ENCODE measurements at regions not wholly inside any gene's neighbourhood (a gene's known extent, or its start where the extent isn't known, plus 50 kb on each side); places are given as distances from the start of the nearest gene placed in this dataset.

DNA sequence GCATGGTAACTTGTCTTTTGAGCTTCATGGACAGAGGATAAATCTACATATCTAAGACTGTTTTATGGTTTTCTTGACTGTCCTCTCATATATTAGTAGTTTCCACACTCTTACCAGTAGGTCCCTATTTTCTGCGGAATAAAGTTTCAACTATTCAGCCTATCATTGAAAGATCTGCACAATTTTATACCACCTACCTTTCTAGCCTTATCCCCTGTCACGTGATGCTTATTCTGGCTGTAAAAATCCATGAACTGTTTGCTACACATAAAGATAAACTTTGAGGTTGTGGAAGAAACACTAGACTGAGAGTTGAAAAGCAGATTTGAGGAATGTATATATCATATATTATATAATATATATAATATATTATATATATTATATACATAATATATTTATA is 423.8 kb downstream of the TENT5A start:
- peaks cover 21% of the 10 kb centered on the region for H3K4me1 ChIP-seq (ENCODE audit: control insufficient read depth, insufficient read depth, low read length)
- H3K36me3 ChIP-seq (ENCODE audit: insufficient read depth, low read length) = no peaks in the 10 kb centered on the region
- H3K9ac ChIP-seq (ENCODE audit: low read depth, low read length) = no peak overlapping the region
- no peak overlapping the region for H3K4me3 ChIP-seq (ENCODE audit: low read length)
- H3K9me3 ChIP-seq (replicated peaks; ENCODE audit: low read length) = no peaks in the 10 kb centered on the region
- H3K27me3 ChIP-seq (ENCODE audit: control insufficient read depth, insufficient read depth, low read length) = no peaks in the 10 kb centered on the region
- H3K4me2 ChIP-seq (ENCODE audit: low read length) = no peak overlapping the region

DNA sequence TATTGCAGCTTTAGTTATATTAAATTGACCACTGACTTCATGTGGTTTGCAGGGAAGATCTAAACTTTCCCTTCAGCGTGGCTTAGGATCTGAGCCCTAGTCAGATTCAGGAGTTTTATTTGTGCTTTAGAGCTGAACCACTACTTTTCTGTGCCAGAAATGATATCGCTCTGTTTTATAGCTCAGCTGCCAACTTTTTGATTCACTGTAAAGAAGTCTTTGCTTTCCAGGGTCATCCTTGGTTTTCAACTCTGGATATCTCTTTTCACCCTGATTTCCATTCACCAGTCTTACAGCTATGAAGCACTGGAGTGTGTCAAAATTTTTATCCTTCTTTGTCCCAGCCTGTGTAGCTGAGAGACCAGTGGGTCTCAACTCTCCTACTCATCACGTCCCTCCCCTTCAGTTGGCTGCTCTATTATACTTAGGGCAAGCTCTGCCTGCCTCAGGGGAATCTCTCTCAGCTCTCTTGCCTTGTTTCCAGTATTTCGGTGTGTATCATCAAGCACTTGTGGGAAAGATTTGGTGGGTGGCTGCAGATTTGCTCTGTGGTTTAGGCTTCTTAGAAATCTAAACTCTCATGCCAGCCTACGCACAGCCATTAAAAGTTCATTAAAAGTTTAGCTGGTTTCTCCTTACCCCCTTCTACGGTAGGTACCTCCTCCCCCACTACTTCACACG is 425.5 kb downstream of the TENT5A start:
- Histone ChIP-seq H3K4me1 (ENCODE audit: control insufficient read depth, insufficient read depth, low read length) (peaks cover 20% of the 10 kb centered on the region), H3K9me3 (replicated peaks; ENCODE audit: low read length) (no peaks in the 10 kb centered on the region), H3K27me3 (ENCODE audit: control insufficient read depth, insufficient read depth, low read length) (no peaks in the 10 kb centered on the region), H3K9ac (ENCODE audit: low read depth, low read length) (peak overlapping the region; percentile 11), H3K4me2 (ENCODE audit: low read length) (no peak overlapping the region), H3K4me3 (ENCODE audit: low read length) (no peak overlapping the region), H3K36me3 (ENCODE audit: insufficient read depth, low read length) (no peaks in the 10 kb centered on the region)

DNA sequence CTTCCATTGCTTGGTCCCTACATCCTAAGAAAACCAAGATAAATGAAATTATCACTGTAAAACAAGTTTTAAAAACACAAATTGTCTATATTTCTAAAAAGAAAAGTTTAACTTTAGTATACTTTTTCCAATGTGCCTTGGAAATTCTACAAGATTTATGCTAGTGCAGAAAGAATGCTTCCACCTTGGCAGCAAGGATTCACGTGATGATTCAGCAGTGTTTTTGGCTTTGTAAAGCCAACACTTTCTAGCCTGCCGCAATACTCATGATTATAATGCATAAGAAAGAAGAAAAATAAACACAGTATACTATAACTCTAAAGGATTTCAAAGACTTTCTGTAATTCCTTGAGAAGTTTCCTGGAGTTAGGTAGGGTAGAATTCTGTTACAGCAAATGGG is 442.7 kb downstream of the TENT5A start:
- no peak overlapping the region for H3K4me3 ChIP-seq (ENCODE audit: low read length)
- no peaks in the 10 kb centered on the region for H3K36me3 ChIP-seq (ENCODE audit: insufficient read depth, low read length)
- no peak overlapping the region for H3K9ac ChIP-seq (ENCODE audit: low read depth, low read length)
- H3K4me2 ChIP-seq (ENCODE audit: low read length) = no peak overlapping the region
- H3K27me3 ChIP-seq (ENCODE audit: control insufficient read depth, insufficient read depth, low read length) = no peaks in the 10 kb centered on the region
- no peaks in the 10 kb centered on the region for H3K9me3 ChIP-seq (replicated peaks; ENCODE audit: low read length)
- peaks cover 15% of the 10 kb centered on the region for H3K4me1 ChIP-seq (ENCODE audit: control insufficient read depth, insufficient read depth, low read length)

DNA sequence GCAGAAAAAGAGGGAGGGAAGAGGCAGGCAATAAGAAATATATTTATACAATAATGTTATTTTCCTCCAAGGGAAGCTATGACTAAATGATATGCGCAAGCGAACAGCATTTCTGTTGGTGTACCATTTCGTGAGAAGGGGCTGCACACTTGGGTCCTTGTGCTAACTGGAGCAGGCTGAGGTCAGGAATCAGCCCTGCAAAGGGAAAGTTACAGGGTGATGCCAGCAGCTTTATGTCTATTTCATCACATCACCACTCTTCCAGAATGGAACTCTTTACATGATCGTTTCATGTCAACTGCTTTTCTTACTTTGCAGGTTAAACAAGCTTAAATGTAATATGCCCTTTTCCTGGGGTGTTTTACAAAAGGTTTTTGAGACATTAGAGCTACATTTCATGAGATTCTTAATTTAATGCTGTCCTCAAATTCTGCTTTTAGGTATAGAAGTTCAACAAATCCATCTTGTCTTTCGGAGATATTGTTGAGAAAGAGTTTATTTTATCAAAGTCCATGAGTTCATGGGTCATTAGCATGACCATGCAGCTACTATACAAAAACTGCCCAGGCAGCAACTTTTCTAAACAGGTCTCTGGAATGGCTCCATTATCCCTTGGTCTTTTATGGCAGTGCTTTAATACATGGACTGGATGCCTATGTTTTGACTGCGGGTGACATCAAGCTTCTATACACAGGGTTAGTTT is 443.8 kb downstream of the TENT5A start:
- no peaks in the 10 kb centered on the region for H3K36me3 ChIP-seq (ENCODE audit: insufficient read depth, low read length)
- no peaks in the 10 kb centered on the region for H3K27me3 ChIP-seq (ENCODE audit: control insufficient read depth, insufficient read depth, low read length)
- no peak overlapping the region for H3K4me2 ChIP-seq (ENCODE audit: low read length)
- H3K9ac ChIP-seq (ENCODE audit: low read depth, low read length) = no peak overlapping the region
- H3K4me1 ChIP-seq (ENCODE audit: control insufficient read depth, insufficient read depth, low read length) = peaks cover 21% of the 10 kb centered on the region
- no peaks in the 10 kb centered on the region for H3K9me3 ChIP-seq (replicated peaks; ENCODE audit: low read length)
- H3K4me3 ChIP-seq (ENCODE audit: low read length) = no peak overlapping the region

DNA sequence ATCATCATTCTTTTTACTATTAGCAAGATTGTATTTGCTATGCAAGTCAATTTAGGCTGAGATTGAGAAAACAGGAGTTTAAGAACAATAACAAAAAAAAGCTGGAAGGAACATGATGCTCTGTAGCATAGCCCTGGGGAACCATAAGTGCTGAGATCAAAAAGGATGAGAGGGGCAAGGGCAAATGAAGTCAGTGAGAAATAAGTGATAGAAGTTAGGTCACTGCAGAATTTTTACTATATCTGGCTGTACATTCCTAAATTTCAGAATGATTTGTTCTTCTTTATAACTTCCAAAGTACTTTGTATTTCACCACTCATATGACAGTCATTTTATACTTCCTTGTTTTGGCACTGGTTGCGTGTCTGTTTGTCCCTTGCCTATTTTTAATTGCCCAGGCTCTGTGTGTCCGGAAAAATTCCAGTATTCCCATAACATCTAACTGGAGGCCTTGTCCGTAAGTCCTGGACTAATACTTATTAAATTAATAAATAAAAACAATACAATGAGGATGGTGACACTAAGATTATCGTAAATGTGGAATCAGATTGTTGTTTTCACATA is 444.7 kb downstream of the TENT5A start:
- H3K9ac ChIP-seq (ENCODE audit: low read depth, low read length) = no peak overlapping the region
- H3K9me3 ChIP-seq (replicated peaks; ENCODE audit: low read length) = no peaks in the 10 kb centered on the region
- H3K4me2 ChIP-seq (ENCODE audit: low read length) = no peak overlapping the region
- no peak overlapping the region for H3K4me3 ChIP-seq (ENCODE audit: low read length)
- no peaks in the 10 kb centered on the region for H3K27me3 ChIP-seq (ENCODE audit: control insufficient read depth, insufficient read depth, low read length)
- H3K36me3 ChIP-seq (ENCODE audit: insufficient read depth, low read length) = no peaks in the 10 kb centered on the region
- peaks cover 21% of the 10 kb centered on the region for H3K4me1 ChIP-seq (ENCODE audit: control insufficient read depth, insufficient read depth, low read length)

DNA sequence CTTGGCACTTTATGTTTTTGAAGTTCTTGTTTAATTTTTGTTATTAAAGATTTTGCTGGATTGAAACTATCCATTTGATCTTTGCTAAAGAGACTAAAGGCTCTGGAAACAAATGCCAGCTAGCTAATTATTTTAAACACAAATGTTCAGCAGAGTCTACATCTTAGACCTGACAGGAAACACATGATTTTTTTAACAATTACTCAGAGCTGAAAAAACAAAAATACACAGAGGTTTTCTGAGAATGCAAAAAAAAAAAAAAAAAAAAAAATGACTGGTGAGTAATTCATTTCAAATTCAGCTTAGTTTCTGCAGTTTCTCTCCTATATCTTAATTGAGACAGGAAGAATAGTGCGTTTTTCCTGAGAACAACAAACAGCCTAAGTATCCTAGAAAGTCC is 448.0 kb downstream of the TENT5A start:
- Histone ChIP-seq H3K36me3 (ENCODE audit: insufficient read depth, low read length) (no peaks in the 10 kb centered on the region), H3K9ac (ENCODE audit: low read depth, low read length) (no peak overlapping the region)

DNA sequence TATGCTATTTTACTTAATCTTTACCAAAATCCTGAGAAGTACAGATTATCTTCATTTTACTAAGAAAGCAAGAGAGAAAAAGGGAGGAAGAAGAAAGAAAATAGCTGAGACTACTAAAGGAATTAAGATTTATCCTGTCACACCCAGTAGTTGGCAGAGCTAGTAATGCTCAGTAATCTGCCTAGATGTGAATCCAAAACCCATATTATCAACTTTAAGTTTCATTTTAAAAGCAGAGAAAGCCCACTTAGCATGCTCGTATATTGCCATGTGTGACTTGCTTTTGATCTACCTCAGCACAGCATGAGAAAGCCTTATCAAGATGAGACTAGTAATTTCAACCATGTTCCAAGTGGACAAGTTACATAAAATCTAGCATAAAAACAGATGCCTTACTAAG is 451.5 kb downstream of the TENT5A start:
- no peak overlapping the region for H3K9ac ChIP-seq (ENCODE audit: low read depth, low read length)
- no peak overlapping the region for H3K4me2 ChIP-seq (ENCODE audit: low read length)

More for the DNA sequence above, 448.0 kb downstream of the TENT5A start:
- Histone ChIP-seq H3K27me3 (ENCODE audit: control insufficient read depth, insufficient read depth, low read length) (no peaks in the 10 kb centered on the region), H3K4me1 (ENCODE audit: control insufficient read depth, insufficient read depth, low read length) (peaks cover 21% of the 10 kb centered on the region), H3K9me3 (replicated peaks; ENCODE audit: low read length) (no peaks in the 10 kb centered on the region), H3K4me2 (ENCODE audit: low read length) (peak overlapping the region; percentile 52), H3K4me3 (ENCODE audit: low read length) (no peak overlapping the region)

DNA sequence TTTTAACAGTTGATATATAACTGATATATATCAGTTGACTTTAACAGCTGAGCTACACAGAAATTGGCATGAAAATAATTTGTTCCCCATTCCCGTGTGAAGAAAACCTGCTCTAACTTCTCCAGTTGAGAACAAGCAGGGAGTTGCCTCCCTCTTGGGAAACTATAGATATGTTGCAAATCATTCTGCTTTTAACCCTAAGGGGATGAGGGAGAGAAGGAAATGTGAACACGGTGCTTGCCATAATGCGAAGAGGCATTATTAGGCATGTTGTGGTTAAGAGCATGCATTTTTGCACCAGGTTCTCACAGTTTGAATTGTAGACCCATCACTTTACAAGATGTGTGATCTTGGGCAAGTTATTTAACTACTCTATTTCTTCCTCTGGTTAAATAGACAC is 453.7 kb downstream of the TENT5A start:
- no peaks in the 10 kb centered on the region for H3K9me3 ChIP-seq (replicated peaks; ENCODE audit: low read length)
- no peak overlapping the region for H3K4me3 ChIP-seq (ENCODE audit: low read length)
- no peaks in the 10 kb centered on the region for H3K27me3 ChIP-seq (ENCODE audit: control insufficient read depth, insufficient read depth, low read length)
- H3K36me3 ChIP-seq (ENCODE audit: insufficient read depth, low read length) = no peaks in the 10 kb centered on the region
- H3K4me1 ChIP-seq (ENCODE audit: control insufficient read depth, insufficient read depth, low read length) = no peaks in the 10 kb centered on the region
- H3K9ac ChIP-seq (ENCODE audit: low read depth, low read length) = no peak overlapping the region
- H3K4me2 ChIP-seq (ENCODE audit: low read length) = no peak overlapping the region

More for the DNA sequence above, 451.5 kb downstream of the TENT5A start:
- Histone ChIP-seq H3K27me3 (ENCODE audit: control insufficient read depth, insufficient read depth, low read length) (no peaks in the 10 kb centered on the region), H3K4me3 (ENCODE audit: low read length) (no peak overlapping the region), H3K9me3 (replicated peaks; ENCODE audit: low read length) (no peaks in the 10 kb centered on the region), H3K4me1 (ENCODE audit: control insufficient read depth, insufficient read depth, low read length) (peaks cover 16% of the 10 kb centered on the region), H3K36me3 (ENCODE audit: insufficient read depth, low read length) (no peaks in the 10 kb centered on the region)

DNA sequence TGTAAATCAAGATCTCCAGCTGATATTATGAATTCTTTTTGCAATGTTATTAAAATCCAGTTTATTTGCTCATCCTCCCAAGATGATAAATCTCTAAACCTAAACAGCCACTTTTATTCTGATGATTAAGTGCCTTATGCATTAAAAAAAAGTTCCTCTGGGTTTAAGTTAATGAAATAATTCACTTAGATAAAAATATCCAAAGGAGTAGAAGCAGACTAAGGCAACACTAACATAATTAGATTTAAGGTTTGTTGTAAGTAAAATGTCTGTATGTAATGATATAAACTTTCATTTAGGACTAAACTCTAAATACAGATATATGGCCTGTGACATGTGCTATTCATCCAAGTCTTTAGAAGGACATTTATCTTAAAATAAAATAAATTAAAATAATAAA is 457.2 kb downstream of the TENT5A start:
- no peak overlapping the region for H3K9ac ChIP-seq (ENCODE audit: low read depth, low read length)
- H3K4me2 ChIP-seq (ENCODE audit: low read length) = no peak overlapping the region
- no peaks in the 10 kb centered on the region for H3K27me3 ChIP-seq (ENCODE audit: control insufficient read depth, insufficient read depth, low read length)
- no peaks in the 10 kb centered on the region for H3K9me3 ChIP-seq (replicated peaks; ENCODE audit: low read length)
- H3K4me3 ChIP-seq (ENCODE audit: low read length) = no peak overlapping the region
- no peaks in the 10 kb centered on the region for H3K4me1 ChIP-seq (ENCODE audit: control insufficient read depth, insufficient read depth, low read length)
- no peaks in the 10 kb centered on the region for H3K36me3 ChIP-seq (ENCODE audit: insufficient read depth, low read length)

DNA sequence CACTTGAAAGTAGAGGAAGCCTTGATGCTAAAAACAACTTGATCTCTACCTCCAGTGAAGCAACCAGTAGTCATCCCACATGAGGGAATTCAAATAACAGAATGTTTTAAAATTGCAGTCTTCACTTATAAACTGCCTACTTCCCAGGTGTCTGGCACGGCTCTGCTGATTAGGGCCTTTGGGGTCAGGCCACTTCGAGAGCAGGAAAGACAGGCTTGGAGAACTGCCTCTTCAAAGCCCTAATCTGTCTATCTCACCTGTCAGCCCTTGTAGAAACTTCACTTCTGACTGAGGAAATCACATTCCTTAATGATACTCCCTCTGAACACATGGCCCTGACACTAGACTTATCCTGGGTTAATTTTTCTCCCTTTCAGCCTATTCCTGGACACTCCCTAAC is 458.6 kb downstream of the TENT5A start:
- Histone ChIP-seq H3K4me2 (ENCODE audit: low read length) (no peak overlapping the region), H3K9ac (ENCODE audit: low read depth, low read length) (no peak overlapping the region), H3K9me3 (replicated peaks; ENCODE audit: low read length) (no peaks in the 10 kb centered on the region), H3K4me1 (ENCODE audit: control insufficient read depth, insufficient read depth, low read length) (no peaks in the 10 kb centered on the region), H3K27me3 (ENCODE audit: control insufficient read depth, insufficient read depth, low read length) (no peaks in the 10 kb centered on the region), H3K4me3 (ENCODE audit: low read length) (no peak overlapping the region), H3K36me3 (ENCODE audit: insufficient read depth, low read length) (no peaks in the 10 kb centered on the region)

DNA sequence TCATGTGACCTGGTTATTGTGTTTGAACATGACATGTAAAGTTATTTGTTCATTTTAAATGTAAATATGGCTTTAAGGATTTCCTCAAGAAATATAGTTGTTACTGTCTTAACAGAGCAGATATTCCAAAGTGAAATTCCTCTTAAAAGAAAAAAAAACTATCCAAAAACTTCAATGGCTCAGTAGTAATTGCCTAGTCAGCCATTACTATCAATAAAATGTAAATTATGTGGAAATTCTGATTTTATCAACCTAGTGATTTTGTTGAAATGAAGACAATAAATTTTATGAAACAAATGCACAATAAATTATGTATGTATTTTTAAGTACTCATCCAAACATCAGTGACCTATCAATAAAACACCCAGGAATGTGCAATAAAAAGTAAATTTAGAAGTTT is 463.3 kb downstream of the TENT5A start:
- Histone ChIP-seq H3K27me3 (ENCODE audit: control insufficient read depth, insufficient read depth, low read length) (no peaks in the 10 kb centered on the region), H3K9ac (ENCODE audit: low read depth, low read length) (no peak overlapping the region), H3K4me1 (ENCODE audit: control insufficient read depth, insufficient read depth, low read length) (no peaks in the 10 kb centered on the region), H3K4me2 (ENCODE audit: low read length) (no peak overlapping the region), H3K9me3 (replicated peaks; ENCODE audit: low read length) (no peaks in the 10 kb centered on the region), H3K36me3 (ENCODE audit: insufficient read depth, low read length) (no peaks in the 10 kb centered on the region), H3K4me3 (ENCODE audit: low read length) (no peak overlapping the region)

DNA sequence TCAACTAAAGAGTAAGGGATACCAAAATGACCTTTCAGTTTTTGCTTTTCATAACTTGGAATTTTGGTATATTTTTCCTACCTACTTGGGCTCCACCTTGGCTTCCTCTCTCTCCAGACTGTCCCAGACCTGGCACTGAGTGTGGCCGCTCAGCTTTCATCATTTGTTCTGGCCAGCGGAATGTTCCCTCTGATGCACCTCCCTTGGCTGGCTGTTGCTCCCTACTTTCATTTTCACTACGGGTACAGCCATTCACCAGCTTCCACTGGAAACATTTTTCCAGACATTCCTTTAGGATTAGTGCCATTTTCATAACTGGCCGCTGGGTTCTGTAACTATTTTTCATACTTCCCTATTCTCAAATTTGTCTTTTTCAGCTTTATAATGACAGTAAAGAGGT is 487.4 kb downstream of the TENT5A start:
- no peaks in the 10 kb centered on the region for H3K4me1 ChIP-seq (ENCODE audit: control insufficient read depth, insufficient read depth, low read length)
- no peaks in the 10 kb centered on the region for H3K9me3 ChIP-seq (replicated peaks; ENCODE audit: low read length)
- peak overlapping the region; percentile 80 for H3K4me2 ChIP-seq (ENCODE audit: low read length)
- peak overlapping the region; percentile 63 for H3K9ac ChIP-seq (ENCODE audit: low read depth, low read length)
- H3K4me3 ChIP-seq (ENCODE audit: low read length) = peak overlapping the region; percentile 67
- no peaks in the 10 kb centered on the region for H3K36me3 ChIP-seq (ENCODE audit: insufficient read depth, low read length)
- H3K27me3 ChIP-seq (ENCODE audit: control insufficient read depth, insufficient read depth, low read length) = no peaks in the 10 kb centered on the region
